ENCODE measurements at regions not wholly inside any gene's neighbourhood (a gene's known extent, or its start where the extent isn't known, plus 50 kb on each side); places are given as distances from the start of the nearest gene placed in this dataset.

DNA sequence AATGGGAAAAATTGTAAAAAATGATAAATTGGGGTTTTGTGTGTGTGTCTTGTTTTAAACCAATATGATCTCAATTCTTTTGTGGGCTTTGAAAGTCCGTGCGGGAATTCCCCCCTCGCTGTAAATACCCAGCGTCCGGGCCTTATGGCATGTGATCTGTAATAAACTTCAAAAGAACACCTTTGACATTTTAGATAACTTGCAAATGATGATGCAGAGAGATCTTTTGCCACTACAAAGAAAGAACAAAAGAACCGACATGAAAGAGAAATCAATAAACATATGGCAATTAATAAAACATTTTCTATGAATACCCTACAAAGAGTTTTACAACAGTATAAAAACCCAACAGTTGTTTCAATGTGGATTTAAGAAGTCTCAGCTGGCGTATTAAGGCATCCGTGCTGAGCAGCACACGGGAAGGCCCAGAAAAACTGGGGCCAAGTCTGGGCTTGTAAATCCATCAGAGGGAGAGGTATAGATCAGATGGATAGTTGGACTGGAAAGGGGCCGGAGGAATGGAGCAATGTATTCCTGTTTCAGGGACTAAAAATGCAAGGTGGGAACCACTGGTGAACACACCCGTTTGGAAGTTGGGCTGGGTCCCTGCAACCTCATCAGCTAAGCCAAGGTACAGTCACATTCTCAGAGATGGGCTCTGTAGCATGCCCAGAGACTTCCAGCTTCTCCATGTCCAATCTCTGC is 115.2 kb downstream of the IRX5 start:
- TF ChIP-seq, protein P1, sequence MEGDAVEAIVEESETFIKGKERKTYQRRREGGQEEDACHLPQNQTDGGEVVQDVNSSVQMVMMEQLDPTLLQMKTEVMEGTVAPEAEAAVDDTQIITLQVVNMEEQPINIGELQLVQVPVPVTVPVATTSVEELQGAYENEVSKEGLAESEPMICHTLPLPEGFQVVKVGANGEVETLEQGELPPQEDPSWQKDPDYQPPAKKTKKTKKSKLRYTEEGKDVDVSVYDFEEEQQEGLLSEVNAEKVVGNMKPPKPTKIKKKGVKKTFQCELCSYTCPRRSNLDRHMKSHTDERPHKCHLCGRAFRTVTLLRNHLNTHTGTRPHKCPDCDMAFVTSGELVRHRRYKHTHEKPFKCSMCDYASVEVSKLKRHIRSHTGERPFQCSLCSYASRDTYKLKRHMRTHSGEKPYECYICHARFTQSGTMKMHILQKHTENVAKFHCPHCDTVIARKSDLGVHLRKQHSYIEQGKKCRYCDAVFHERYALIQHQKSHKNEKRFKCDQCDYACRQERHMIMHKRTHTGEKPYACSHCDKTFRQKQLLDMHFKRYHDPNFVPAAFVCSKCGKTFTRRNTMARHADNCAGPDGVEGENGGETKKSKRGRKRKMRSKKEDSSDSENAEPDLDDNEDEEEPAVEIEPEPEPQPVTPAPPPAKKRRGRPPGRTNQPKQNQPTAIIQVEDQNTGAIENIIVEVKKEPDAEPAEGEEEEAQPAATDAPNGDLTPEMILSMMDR (IDR thresholded peaks at IDR 0.05): no peak
- Histone ChIP-seq H3K27ac (no peak overlapping the region), H3K4me1 (no peaks in the 10 kb centered on the region), H3K4me3 (no peak overlapping the region), H3K27me3 (no peaks in the 10 kb centered on the region), H3K36me3 (no peaks in the 10 kb centered on the region), H3K9me3 (no peaks in the 10 kb centered on the region), H3K9ac (ENCODE audit: low read depth in 2 of 2, low read length in 2 of 2) (no peak overlapping the region)
- intact Hi-C loops (cut with DNase I): no loop called here
- DNase-seq: no peak

DNA sequence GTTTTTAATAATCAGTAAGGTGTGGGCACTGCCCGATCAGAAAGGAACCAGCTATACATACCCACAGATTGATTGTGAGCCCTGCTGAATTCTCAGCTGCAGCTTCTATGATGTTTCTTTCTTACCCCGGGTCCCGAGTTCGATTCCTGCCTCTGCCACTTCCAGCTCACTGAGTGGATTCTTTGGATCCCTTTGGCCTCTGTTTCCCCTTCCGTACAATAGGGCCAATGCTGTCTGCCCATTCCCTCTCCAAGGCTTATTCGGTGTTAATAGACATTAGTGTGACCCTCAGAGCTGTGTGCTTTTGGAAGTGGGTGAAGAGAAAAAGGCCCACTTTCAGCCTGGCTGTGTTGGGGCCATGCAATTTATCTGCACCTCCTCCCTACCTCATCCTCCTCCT is 115.8 kb downstream of the IRX5 start:
- TF ChIP-seq, protein P1 (IDR thresholded peaks at IDR 0.05): no peak
- H3K27ac ChIP-seq: no peak overlapping the region
- DNase-seq: no peak
- no peaks in the 10 kb centered on the region for H3K4me1 ChIP-seq
- H3K9ac ChIP-seq (ENCODE audit: low read depth in 2 of 2, low read length in 2 of 2): no peak overlapping the region
- H3K4me3 ChIP-seq: no peak overlapping the region
- no peaks in the 10 kb centered on the region for H3K27me3 ChIP-seq
- no peaks in the 10 kb centered on the region for H3K36me3 ChIP-seq
- intact Hi-C loops (cut with DNase I): no loop called here
- H3K9me3 ChIP-seq: no peaks in the 10 kb centered on the region

DNA sequence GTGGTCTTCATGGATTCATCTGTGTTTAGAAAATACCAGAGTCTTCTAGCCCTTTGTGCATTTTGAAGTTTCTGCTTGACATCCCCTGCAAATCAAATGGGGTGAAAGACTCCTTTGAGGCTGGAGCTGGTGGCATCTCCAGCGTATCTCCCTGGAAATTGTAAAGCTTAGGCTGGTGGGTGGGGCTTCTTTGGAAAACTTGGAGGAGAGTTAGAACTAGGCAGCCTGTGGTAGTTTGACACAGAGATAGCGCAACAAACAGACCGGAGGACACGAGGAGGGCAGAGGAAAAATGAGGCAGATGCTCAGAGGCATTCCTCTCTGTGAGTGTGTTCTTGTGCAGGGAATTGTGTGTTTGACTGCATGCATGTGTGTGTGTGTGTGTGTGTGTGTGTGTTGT is 116.3 kb downstream of the IRX5 start:
- Histone ChIP-seq H3K36me3 (no peaks in the 10 kb centered on the region), H3K9me3 (no peaks in the 10 kb centered on the region), H3K4me3 (no peak overlapping the region), H3K27ac (no peak overlapping the region), H3K27me3 (no peaks in the 10 kb centered on the region), H3K4me1 (no peaks in the 10 kb centered on the region), H3K9ac (ENCODE audit: low read depth in 2 of 2, low read length in 2 of 2) (no peak overlapping the region)
- intact Hi-C loops (cut with DNase I): no loop called here
- TF ChIP-seq, protein P1 (IDR thresholded peaks at IDR 0.05): no peak
- no peak for DNase-seq

GRCh38 chr16:55047331-55047730 is 116.7 kb downstream of the IRX5 start:
- H3K4me1 ChIP-seq: no peaks in the 10 kb centered on the region
- no peaks in the 10 kb centered on the region for H3K36me3 ChIP-seq
- no peak overlapping the region for H3K9ac ChIP-seq (ENCODE audit: low read depth in 2 of 2, low read length in 2 of 2)
- no peaks in the 10 kb centered on the region for H3K9me3 ChIP-seq
- H3K4me3 ChIP-seq: no peak overlapping the region
- intact Hi-C loops (cut with DNase I): no loop called here
- no peaks in the 10 kb centered on the region for H3K27me3 ChIP-seq
- no peak for DNase-seq
- H3K27ac ChIP-seq: no peak overlapping the region
- TF ChIP-seq, protein P1 (IDR thresholded peaks at IDR 0.05): no peak

DNA sequence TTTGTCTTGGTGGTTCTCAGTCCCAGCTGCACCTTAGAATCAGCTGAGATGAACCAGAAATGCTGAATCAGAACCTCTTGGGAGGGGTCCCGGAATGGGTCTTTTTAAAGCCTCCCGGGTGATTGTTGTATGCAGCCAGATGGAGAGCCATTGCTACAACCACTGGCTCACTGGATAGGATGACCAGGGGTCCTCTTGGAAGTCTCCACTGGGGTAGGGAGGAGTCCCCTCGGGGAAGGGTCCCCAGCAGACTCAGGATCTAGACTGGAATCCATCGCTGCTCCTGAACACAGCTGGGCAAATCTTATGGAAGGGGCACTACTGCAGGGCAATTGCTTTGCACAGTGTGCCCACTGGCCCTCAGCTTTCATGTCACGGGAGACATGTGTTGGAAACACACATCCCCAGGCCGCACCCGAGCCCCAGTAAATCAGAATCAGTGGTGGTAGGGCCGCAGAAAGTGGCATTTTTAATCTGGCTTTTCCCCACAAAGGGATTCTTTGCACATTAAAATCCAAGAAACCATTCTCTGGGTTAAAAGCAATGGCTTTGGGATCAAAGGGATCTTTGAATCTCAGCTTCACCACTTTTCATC is 117.3 kb downstream of the IRX5 start:
- H3K27me3 ChIP-seq: no peaks in the 10 kb centered on the region
- H3K4me1 ChIP-seq: no peaks in the 10 kb centered on the region
- no peaks in the 10 kb centered on the region for H3K36me3 ChIP-seq
- H3K9me3 ChIP-seq: no peaks in the 10 kb centered on the region
- TF ChIP-seq, protein P1 (IDR thresholded peaks at IDR 0.05): no peak
- intact Hi-C loops (cut with DNase I): no loop called here
- H3K27ac ChIP-seq: no peak overlapping the region
- DNase-seq: no peak
- no peak overlapping the region for H3K4me3 ChIP-seq
- no peak overlapping the region for H3K9ac ChIP-seq (ENCODE audit: low read depth in 2 of 2, low read length in 2 of 2)
